ENCODE measurements at regions not wholly inside any gene's neighbourhood (a gene's known extent, or its start where the extent isn't known, plus 50 kb on each side); places are given as distances from the start of the nearest gene placed in this dataset.
"Not testable (repeated sequence)": the region's sequence is repeated elsewhere in the genome, so short reads cannot be mapped to it uniquely, and the experiment has no call there.

GRCh38 chr10:6977398-6978186 lies 397.5 kb upstream of the PRKCQ start:
- DNase-seq: peak; percentile 67

DNA sequence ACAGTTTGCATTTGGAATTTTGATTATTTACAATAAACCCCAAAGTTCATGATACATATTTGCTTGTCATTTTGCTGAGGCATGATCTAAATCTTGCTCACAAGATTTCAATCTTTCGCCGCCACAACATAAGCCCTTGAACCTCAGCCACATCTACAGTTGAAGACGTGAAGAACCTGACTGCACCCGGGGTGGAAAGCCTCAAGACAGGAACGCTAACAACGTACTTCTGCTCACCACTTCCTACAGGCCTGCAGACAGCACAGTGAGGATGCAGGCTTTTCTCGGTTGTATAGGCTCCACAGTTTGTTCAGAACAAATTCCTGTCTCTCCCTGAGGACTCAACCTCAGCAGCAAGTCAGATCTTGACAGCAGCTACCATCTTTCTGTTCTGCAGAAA lies 393.8 kb upstream of the PRKCQ start:
- DNase-seq: no peak

- DNase-seq: peak; percentile 56
Measured at GRCh38 chr10:6972226-6972625, 392.1 kb upstream of the PRKCQ start.

DNA sequence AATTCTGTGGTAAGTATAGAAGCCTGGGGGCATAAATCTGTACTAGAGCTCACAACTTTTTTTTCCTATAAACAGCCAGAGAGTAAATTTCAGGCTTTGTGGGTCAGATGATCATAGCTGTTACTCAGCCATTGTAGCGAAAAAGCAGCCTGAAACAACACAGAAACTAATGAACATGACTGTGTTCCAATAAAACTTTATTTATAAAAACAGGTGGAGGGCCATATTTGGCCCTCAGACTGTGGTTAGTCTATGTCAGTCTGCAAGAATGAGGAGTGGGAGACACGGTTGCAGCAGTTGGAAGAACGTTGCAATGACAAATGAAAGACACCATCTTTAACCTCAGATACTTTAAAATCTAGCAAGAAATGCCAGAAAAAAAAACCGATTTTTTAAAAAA lies 389.6 kb upstream of the PRKCQ start:
- no peak for DNase-seq

- no peak for DNase-seq
Measured at GRCh38 chr10:6964543-6964942, 384.5 kb upstream of the PRKCQ start.

- no peak for DNase-seq
Measured at GRCh38 chr10:6962576-6962975, 382.5 kb upstream of the PRKCQ start.

GRCh38 chr10:6958711-6959110 lies 378.6 kb upstream of the PRKCQ start:
- DNase-seq: no peak

DNA sequence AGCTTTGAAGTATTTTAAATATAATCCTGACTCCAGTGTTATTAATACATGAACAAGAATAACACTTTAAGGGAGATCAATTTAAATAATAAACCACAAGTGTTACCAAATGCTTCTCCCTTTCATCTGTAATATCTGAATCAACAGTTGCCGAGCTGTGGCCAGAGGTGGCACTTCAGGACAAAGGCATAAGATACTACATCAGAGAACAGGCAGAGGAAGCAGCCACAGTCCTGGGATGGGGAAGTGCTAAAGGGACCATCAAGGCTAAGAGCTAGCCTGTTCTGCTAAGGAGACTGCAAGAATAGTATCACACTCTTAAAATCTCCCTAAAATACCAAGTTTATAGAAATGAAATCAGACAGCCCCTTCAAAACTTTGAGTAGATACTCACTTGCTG lies 378.2 kb upstream of the PRKCQ start:
- DNase-seq: no peak

DNA sequence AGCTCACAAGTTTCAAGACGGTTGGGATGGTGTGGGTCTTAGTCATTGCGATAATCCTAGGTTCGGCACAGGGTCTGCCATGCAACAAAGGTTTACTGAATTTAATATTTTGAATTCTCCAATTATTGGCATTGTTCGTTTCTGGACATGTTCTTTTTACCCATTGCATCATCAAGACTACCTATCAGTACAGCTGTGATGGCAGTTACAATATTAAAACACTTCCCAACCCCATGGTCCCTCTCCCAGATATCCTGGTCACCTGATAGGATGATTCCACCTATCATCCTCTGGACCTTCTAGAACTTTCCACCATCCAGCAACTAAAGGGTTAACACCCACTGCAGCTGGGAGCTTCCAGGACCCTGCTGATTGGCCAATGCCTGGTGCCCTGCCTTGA lies 377.8 kb upstream of the PRKCQ start:
- DNase-seq: no peak

GRCh38 chr10:6956562-6956961 lies 376.5 kb upstream of the PRKCQ start:
- DNase-seq: no peak

GRCh38 chr10:6953271-6953801 lies 373.3 kb upstream of the PRKCQ start:
- peak; percentile 85 for DNase-seq

- DNase-seq: no peak
Measured at GRCh38 chr10:6951732-6952131, 371.7 kb upstream of the PRKCQ start.

DNA sequence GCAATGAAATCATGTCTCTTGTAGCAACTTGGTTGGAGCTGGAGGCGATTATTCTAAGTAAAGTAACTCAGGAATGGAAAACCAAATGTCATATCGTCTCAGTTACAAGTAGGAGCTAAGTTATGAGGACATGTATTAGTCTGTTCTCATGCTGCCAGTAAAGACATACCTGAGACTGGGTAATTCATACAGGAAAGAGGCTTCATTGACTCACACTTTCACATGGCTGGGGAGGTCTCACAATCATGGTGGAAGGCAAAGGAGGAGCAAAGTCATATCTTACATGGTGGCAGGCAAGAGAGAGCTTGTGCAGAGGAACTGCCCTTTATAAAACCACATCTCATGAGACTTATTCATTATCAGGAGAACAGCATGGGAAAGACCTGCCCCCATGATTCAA lies 370.1 kb upstream of the PRKCQ start:
- DNase-seq: no peak

- no peak for DNase-seq
Measured at GRCh38 chr10:6944436-6944835, 364.4 kb upstream of the PRKCQ start.

- DNase-seq: no peak
Measured at GRCh38 chr10:6938384-6938783, 358.3 kb upstream of the PRKCQ start.

DNA sequence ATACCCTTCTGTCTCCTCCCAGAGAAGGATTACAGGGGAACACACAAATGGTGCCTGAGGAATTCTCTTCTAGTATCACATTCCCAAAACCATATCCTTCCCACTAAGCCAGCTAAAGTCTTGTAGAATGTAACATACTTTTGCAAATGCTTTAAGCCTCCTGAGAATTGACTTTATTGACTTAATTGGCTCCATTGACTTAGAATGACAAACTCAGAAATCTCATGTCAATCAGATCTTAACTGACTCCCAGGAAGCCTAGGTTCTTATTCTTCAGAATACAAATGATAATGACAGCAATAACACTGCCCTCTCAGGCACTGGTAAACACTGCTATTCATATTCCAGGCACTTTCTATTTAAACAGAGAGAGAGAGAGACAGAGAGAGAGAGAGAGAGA lies 356.9 kb upstream of the PRKCQ start:
- DNase-seq: no peak

- peak; percentile 84 for DNase-seq
Measured at GRCh38 chr10:6929148-6929830, 349.2 kb upstream of the PRKCQ start.

DNA sequence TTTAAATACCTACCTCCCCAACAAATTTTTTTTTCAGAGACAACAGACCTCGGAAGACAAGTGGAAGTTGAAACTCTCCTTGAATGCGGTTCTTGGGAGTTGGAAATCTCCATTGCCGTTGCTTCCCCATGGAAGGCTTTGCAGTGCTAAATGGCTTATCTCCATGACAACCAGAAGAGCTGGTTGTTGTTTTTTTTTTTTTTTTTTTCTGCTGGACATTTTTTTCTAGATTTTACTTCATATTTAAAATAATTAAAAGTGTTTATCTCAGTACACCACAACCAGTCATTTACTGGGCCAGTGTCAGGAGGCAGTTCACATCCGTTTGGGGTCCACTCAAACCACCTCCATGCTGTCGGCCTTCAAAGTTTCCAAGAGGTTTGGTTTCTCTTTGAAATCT lies 348.5 kb upstream of the PRKCQ start:
- DNase-seq: peak; percentile 71

GRCh38 chr10:6926971-6927370 lies 346.9 kb upstream of the PRKCQ start:
- DNase-seq: no peak

DNA sequence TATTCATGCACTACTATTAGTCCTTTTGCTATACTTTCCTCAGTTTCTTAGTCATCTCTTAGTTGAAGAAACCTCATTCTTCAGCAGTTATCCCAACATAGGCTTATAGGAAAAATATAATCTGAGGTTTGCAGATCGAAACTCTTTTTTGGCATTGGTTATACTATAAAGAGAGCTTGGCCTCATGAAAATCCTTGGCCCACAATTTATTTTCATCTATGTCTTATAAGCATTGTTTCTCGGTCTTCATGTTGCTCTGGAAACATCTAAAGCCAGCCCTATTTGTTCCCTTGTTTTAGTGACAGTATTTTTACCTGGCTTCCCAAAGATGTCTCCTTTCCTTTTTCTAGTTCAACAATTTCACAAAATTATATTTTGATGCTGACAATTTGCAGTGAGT lies 345.1 kb upstream of the PRKCQ start:
- no peak for DNase-seq

GRCh38 chr10:6924166-6924565 lies 344.1 kb upstream of the PRKCQ start:
- DNase-seq: no peak

- not testable (repeated sequence) for DNase-seq
Measured at GRCh38 chr10:6921026-6921425, 340.9 kb upstream of the PRKCQ start.

DNA sequence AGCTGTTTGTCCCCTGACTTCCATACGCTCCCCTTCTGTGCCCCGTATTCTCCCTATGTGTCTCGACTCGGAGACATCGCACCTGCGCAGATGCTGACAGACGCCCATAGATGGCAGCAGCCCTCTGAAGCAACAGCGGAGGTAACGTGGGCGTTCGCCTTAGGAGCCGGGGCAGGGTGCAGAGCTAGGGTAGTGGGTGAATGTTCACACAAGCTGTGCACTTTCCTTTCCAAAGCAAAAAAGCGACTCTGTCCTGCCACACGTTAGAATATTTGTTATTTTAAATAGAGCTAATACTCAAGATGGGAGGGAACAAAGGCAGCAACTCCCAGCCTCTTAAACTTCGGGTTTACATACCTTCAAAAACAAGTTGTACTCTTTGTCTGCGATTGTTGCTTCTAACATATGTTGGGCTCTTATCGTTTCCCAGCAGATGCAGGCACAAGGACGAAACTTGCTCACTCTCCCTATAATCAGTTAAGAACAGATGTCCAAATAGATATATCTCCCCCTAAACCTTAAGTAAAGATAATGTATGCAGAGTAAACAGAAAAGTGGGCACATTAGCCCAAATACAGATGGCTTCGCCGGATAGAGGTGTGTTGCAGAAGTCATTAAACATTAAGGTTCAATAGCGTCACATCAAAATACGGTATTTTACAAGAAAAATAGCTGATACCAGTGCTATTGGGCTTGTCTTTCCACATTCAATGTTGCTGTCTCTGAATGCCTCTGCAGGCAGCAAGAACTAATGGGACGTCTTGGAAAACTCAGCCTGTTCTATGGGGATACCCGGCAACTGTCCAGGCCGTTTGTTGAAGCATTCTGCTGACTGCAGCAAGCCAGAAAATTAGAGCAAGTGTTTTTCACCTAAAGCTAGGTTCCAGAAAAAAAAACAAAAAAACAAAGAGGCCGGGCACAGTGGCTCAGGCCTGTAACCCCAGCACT lies 340.3 kb upstream of the PRKCQ start:
- DNase-seq: peak; percentile 84
